ENCODE measurements at regions not wholly inside any gene's neighbourhood (a gene's known extent, or its start where the extent isn't known, plus 50 kb on each side); places are given as distances from the start of the nearest gene placed in this dataset.
A peak's percentile ranks its signal among the peaks of the same experiment; 100 is the strongest.
"Not testable (repeated sequence)": the region's sequence is repeated elsewhere in the genome, so short reads cannot be mapped to it uniquely, and the experiment has no call there.

DNA sequence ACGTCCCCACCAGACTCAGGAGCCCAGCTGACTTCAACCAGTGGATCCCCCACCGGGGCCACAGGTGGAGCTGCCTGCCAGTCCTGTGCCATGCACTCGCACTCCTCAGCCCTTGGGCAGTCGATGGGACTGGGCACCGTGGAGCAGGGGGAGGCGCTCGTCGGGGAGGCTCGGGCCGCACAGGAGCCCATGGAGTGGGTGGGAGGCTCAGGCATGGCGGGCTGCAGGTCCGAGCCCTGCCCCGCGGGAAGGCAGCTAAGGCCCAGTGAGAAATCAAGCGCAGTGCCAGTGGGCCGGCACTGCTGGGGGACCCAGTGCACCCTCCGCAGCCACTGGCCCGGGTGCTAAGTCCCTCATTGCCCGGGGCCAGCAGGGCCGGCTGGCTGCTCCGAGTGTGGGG is 52.3 kb upstream of the LRRC30 start:
- H3K27ac ChIP-seq; in situ Hi-C loops (cut with MboI; ENCODE audit: low sequenced_read_pairs in 4 of 4); ATAC-seq: not testable (repeated sequence)

DNA sequence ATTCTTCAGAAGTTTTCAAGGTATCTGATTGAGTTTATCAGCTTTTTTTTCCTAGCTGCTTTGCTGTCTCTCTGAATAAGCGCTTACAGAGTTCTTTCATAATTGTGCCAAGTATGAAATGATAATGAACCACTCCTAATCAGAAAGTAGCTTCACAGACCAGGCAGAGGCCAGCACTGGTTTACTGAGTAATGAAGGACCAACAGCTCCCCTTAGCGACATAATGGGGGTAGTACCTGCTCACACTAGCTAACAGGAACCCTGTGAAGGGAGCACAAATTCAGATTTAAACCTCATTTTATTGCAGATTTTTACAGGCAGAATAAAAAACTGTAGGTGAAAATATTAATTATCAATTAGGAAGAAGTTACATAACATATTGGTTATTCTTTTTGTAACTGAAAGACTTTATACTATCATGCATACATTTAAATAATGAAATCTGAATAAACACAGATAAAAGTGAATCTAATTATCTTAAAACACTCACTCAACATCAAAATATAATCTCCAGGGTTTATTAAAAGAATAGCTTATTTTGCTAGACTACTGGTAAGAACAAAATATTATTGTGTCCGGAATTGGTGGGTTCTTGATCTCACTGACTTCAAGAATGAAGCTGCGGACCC is 53.7 kb upstream of the LRRC30 start:
- Histone ChIP-seq H3K27me3 (no peaks in the 10 kb centered on the region), H3K36me3 (no peaks in the 10 kb centered on the region), H3K9me3 (no peaks in the 10 kb centered on the region), H3K4me3 (no peak overlapping the region), H3K27ac (no peak overlapping the region), H3K4me1 (no peaks in the 10 kb centered on the region)
- ATAC-seq (peak in 1 of 2 donors; percentile 64), DNase-seq (no peak)
- TF ChIP-seq, protein P1, sequence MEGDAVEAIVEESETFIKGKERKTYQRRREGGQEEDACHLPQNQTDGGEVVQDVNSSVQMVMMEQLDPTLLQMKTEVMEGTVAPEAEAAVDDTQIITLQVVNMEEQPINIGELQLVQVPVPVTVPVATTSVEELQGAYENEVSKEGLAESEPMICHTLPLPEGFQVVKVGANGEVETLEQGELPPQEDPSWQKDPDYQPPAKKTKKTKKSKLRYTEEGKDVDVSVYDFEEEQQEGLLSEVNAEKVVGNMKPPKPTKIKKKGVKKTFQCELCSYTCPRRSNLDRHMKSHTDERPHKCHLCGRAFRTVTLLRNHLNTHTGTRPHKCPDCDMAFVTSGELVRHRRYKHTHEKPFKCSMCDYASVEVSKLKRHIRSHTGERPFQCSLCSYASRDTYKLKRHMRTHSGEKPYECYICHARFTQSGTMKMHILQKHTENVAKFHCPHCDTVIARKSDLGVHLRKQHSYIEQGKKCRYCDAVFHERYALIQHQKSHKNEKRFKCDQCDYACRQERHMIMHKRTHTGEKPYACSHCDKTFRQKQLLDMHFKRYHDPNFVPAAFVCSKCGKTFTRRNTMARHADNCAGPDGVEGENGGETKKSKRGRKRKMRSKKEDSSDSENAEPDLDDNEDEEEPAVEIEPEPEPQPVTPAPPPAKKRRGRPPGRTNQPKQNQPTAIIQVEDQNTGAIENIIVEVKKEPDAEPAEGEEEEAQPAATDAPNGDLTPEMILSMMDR (IDR thresholded peaks at IDR 0.05 in 4 of 5, conservative IDR thresholded peaks at IDR 0.05 in 1 of 5) = peak in 3 of 5 experiments; percentile 35 to 51 (median 45)
- TF ChIP-seq POLR2A (IDR thresholded peaks at IDR 0.05) = no peak
- in situ Hi-C loops (cut with MboI; ENCODE audit: low sequenced_read_pairs in 4 of 4) (no loop called here), intact Hi-C loops (cut with DNase I; ENCODE audit: low total_unique reads) (loop anchor here (5.0 to 10.0 kb wide), 2 partner anchors 140 to 252 kb away; no protein-coding TSS in a partner anchor)

More for the DNA sequence above, 52.3 kb upstream of the LRRC30 start:
- H3K36me3 ChIP-seq, H3K4me1 ChIP-seq, H3K27me3 ChIP-seq, DNase-seq, H3K4me3 ChIP-seq, H3K9me3 ChIP-seq: not testable (repeated sequence)
- intact Hi-C loops (cut with DNase I; ENCODE audit: low total_unique reads) = loop anchor here (5.0 to 10.0 kb wide), 2 partner anchors 141 to 254 kb away; no protein-coding TSS in a partner anchor

DNA sequence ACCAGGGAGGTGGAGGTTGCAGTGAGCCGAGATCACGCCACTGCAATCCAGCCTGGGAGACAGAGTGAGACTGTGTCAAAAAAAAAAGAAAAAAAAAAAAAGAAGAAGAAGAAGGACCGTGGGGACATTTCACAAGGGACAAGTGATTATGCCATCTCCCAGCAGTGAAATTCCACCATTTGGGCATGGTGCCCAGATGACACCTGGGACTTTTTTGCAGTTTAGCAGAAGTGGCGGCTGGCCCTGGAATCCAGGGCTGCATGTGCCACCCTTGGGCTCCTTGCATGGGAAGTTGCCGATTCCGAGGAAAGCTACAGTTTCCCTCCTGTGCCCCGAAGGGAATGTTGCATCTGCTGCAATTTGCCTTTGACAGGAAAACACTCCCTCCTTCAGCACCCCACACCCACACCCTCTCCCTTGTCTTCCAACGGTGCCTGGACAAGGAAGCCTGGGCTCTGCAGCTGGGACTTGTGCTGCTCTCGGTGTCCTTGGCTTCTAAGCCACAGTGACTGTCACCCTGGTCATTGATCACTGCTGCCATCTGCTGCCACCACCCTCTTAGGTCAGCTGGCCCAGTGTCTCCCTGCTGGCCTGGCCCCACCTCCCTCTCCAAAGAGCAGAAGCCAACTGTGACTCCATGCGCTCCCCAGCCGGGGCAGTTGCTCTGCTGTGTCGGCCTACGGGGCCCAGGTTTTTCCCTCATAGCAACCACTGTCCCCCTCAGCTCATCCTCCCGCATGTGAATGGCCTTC is 56.4 kb upstream of the LRRC30 start:
- DNase-seq (no peak), ATAC-seq (no peak)
- Histone ChIP-seq H3K27ac (no peak overlapping the region), H3K9me3 (no peaks in the 10 kb centered on the region), H3K27me3 (no peaks in the 10 kb centered on the region), H3K4me1 (no peaks in the 10 kb centered on the region), H3K4me3 (no peak overlapping the region), H3K36me3 (no peaks in the 10 kb centered on the region)
- in situ Hi-C loops (cut with MboI; ENCODE audit: low sequenced_read_pairs in 4 of 4) = no loop called here
- intact Hi-C loops (cut with DNase I; ENCODE audit: low total_unique reads) = loop anchor here (5.0 to 10.0 kb wide), 2 partner anchors 137 to 250 kb away; no protein-coding TSS in a partner anchor
- TF ChIP-seq, protein P1 (IDR thresholded peaks at IDR 0.05 in 4 of 5, conservative IDR thresholded peaks at IDR 0.05 in 1 of 5) = no peak
- no peak for TF ChIP-seq POLR2A (IDR thresholded peaks at IDR 0.05)

DNA sequence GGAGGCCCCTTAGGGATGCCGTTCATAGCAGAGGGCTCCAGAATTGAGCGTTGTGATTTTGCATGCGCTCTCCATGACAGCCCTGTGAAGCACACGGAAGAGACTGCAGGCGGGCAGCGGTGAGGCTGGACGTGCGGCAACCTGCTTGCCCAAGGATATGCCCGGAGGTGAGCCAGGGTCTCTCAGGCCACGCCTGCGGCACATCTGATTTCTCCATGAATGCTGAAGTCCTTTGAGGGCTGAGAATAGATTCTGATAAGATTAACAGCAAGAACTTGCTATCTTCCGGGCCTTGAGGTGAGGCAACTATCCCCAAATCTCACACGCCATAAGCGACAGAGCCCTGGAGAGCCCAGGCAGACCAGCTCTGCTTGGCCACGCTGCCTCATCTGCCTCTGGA is 55.6 kb upstream of the LAMA1 start:
- intact Hi-C loops (cut with DNase I; ENCODE audit: low total_unique reads) = loop anchor here (10.0 kb wide), 1 partner anchor 248 kb away; no protein-coding TSS in a partner anchor
- no peak for TF ChIP-seq POLR2A (IDR thresholded peaks at IDR 0.05)
- TF ChIP-seq, protein P1 (IDR thresholded peaks at IDR 0.05 in 4 of 5, conservative IDR thresholded peaks at IDR 0.05 in 1 of 5) = no peak

DNA sequence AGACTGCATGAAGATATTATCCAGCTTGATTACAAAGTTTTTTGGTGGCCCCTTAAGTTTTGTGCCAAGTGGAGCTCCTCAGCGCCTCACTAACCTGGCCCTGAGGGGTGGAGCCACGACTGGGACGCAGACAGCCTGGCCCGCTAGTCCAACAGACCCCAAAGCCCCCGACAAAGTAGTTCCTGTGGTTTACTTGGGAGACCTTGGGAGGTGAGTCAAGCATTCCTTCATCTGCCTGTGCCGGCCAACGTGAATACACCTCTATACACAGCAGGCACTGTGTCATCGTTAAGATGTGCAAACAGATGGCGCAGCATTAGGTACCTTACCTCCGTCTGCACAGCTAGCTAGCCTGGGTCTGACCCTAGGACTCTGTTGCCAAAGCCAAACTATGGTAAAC is 55.0 kb upstream of the LAMA1 start:
- DNase-seq = no peak
- H3K9me3 ChIP-seq = no peaks in the 10 kb centered on the region
- H3K27me3 ChIP-seq = no peaks in the 10 kb centered on the region
- no peak overlapping the region for H3K4me3 ChIP-seq
- no peaks in the 10 kb centered on the region for H3K36me3 ChIP-seq
- no peak for ATAC-seq
- no peak overlapping the region for H3K27ac ChIP-seq
- in situ Hi-C loops (cut with MboI; ENCODE audit: low sequenced_read_pairs in 4 of 4) (no loop called here), intact Hi-C loops (cut with DNase I; ENCODE audit: low total_unique reads) (loop anchor here (10.0 kb wide), 1 partner anchor 248 kb away; no protein-coding TSS in a partner anchor)
- H3K4me1 ChIP-seq = no peaks in the 10 kb centered on the region
- TF ChIP-seq, protein P1 (IDR thresholded peaks at IDR 0.05 in 4 of 5, conservative IDR thresholded peaks at IDR 0.05 in 1 of 5) = no peak
- no peak for TF ChIP-seq POLR2A (IDR thresholded peaks at IDR 0.05)

More for the DNA sequence above, 55.6 kb upstream of the LAMA1 start:
- no peaks in the 10 kb centered on the region for H3K4me1 ChIP-seq
- in situ Hi-C loops (cut with MboI; ENCODE audit: low sequenced_read_pairs in 4 of 4) = no loop called here
- no peak overlapping the region for H3K4me3 ChIP-seq
- no peaks in the 10 kb centered on the region for H3K27me3 ChIP-seq
- no peak for DNase-seq
- ATAC-seq = no peak
- H3K27ac ChIP-seq = no peak overlapping the region
- H3K9me3 ChIP-seq = no peaks in the 10 kb centered on the region
- no peaks in the 10 kb centered on the region for H3K36me3 ChIP-seq
